NCI-H2171 treated with DMSO at 0.1 percent for 48 hours (cell line): ENCODE measurements at regions not wholly inside any gene's neighbourhood (a gene's known extent, or its start where the extent isn't known, plus 50 kb on each side); places are given as distances from the start of the nearest gene placed in this dataset.

Source experiments
- DNase-seq: peaks from one replicate; lab custom pipeline; 2025; lab: John Stamatoyannopoulos, UW

DNA sequence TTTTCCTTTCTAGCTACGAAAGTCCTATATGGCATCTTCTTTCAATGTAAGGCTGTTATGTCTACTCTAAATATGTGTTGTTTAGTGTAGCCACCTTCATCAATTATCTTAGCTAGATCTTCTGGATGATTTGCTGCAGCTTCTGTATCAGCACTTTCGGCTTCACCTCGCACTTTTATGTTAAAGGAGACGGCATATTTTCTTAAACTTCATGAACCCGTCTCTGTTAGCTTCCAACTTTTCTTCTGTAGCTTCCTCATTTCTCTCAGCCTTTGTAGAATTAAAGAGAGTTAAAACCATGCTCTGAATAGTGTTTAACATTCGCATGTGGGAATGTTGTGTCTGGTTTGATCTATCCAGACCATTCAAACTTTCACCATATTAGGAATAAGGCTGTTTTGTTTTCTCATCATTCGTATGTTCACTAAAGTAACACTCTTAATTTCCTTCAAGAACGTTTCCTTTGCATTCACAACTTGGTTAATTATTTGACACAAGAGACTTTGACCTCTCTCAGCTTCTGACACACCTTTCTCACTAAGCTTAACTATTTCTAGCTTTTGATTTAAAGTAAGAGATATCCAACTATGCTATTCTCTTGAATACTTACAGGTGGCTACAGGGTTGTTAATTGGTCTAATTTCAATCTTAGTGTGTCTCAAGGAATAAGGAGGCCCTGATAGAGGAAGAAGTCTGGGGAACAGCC is 476.8 kb downstream of the GABRG1 start:
- DNase-seq, result no peak

DNA sequence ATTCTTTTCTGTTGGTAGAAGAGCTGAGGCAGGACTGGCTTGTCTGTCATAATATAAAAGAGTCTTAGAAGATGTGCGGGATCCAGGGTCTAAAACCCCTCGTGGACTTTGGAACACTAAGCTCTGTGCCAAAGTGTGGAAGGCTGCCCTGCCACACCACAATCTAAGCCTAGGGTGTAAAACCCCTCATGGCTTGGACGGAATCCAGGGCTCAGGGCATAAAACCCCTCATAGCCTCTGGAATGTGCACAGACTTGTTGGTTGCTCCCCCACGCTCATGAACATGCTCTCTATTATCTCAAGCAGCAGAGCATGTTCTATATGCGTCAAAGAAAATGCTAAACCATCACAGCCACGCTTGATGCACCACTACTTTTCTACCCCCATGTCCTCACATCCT is 483.6 kb downstream of the GABRG1 start:
- no peak for DNase-seq

DNA sequence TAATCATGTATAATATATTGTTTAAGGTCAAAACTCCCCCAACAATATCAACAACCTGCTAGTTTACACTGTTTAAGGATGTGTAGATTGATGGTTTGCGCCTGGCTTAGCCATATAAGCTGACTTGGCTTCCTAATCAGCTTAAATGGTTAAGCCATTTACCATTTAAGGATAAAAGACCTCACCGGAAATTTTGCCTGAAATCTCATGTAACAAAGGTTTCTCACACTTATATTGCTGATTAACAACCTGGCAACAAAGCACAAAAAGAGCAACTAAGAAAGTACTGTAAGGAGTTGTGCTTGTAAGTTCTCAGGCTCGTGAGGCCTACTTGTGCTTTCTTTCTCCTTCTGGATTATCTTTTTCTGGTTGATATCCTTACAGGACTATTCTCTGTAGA is 485.2 kb downstream of the GABRG1 start:
- DNase-seq, result no peak

DNA sequence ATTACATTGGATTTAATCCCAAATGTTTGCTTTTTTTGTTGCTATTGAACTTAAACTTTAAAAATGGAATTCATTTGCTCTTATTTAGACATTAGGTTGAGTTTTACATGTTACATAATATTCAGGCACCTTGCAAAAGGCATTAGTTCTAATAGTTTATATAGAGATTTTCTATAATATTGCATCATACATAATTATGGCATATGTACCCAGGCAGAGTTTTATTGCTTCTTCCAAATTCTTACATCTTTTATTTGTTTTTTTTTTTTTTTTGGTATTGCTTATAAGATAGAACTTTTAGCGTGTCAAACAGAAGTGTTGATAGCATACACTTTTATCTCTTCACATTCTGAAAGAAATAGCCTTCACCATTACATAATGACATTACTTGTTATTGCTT is 487.7 kb downstream of the GABRG1 start:
- DNase-seq, result no peak

DNA sequence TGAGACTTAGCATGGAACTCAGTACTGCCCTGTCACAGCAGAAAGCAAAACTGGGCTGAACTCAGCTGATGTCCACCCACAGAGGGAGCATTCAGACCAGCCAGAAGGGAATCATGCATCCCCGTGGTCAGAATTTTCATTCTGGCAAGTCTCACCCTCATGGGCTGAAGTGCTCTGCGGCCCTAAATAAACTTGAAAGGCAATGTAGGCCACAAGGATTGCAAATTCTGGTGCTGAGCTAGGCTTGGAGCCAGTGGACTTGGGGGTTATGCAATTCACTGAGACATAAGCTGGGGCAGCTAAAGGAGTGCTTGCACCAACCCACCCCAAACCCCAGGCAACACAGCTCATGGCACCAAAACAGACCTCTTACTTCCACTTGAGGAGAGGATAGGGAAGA is 494.1 kb downstream of the GABRG1 start:
- no peak for DNase-seq

DNA sequence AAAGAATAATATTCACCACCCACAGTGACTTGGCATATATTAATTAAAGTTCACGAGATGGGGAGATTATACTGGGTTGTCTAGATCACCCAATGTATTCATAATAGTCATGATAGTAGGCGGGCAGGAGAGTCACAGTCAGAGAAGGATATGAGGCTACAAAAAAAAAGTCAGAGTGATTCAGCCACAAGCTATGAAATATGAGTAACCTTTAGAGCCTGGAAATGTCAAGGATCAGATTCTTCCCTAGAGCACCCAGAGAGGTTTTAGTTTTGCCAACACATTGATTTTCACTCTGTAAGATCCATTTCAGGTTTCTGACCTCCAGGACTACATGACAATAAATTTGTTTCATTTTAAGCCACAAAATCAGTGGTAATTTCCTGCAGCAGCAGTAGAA is 501.9 kb downstream of the GABRG1 start:
- DNase-seq, result no peak

DNA sequence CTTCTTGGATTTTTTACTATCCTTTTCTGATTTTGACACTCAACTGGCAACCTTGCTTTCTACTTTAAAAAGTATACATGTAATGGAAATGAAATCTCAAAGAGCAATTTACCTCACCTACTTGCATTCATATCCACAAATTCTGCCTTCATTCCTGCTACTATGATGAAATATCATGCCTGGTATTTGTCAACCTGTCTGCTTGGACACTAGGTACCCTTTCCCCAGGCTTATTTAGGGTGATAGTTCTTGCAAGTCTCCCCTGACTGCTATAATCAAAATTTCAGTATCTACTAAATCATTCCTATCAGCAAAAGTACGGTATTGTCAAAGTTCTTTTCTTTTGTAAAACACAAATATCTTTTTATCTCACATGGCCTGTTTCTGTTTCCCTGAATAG is 503.0 kb downstream of the GABRG1 start:
- no peak for DNase-seq

DNA sequence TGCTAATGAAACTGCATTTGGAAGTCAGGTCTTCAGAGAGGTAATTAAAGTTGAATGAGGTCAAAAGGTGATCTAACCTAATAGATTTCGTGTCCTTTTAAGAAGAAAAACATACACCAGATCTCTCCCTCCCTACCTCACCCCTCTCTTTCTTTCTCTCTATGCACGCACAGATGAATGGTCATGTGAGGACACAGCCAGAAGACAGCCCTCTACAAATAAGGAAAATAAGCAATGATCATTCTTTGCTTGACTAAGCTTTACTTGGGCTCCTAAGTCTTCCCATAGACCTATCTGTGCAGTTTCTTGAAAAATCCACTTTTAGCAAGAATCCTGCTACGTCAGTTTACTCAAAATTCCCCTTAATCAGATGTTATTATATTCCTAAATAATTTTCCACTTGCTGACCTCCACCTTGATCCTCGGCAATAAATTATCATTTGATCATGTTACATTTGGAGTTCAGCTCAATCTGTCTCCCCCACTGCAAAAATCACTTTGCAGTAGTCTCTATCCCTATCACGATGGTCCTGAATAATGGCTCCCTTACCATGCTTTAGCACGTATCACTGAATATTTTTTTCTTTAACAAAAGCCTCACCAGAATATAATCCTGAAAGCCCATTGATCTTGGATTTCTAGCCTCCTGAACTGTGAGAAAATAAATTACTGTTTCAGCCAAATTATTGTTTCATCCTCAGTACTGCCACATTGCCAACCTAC is 527.3 kb downstream of the GABRG1 start:
- no peak for DNase-seq

DNA sequence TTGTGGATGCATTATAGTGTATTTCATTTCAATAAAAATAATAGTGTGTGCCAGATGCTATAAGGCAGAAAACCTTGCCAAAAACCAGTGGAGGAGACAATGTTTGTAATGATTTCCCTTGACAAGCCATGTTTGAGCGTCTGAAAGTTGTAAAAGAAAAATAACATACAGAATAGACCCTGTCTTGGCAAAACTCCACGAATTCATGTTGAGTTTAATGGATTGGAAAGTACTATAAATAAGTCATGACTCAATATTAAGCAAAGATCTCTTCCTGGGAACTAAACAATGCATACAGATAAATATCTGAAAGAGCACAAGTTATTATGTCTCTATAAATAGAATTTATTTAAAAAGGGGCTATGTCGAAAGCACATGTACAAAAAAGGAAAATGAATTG is 543.5 kb downstream of the GABRG1 start:
- DNase-seq, result no peak

DNA sequence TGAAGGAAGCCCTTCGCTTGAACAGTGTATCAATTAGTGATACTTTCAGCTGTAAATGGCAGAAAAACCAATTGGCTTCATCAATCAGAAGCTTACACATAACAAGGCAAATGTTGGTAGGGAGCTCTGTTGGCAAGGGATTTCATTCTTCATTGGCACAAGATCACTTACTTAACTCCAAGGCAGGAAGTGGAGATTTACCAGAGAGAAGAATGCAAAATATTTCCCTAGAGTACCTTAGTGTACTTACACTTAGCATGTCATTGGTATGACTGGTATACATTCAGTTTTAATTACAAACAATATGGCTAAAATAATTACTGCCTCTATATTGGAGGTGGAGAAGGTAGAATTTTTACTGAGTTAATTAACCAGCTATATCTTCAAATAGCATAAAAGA is 545.0 kb downstream of the GABRG1 start:
- DNase-seq, result no peak

DNA sequence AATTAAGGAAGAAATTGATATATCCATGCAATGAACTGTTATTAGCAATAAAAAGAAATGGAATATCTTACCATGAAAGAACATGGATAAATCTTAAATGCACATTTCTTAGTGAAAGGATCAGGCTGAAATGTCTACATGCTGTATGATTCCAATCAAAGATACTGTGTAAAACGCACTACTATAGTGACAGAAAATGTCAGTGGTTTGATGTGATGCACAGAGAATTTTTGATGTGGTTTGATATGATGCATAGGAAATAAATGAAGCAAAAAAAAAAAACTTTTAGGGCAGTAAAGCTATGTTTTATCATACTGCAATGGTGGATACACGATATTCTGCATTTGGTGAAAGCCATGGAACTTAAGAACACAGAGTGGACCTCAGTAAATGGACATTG is 547.6 kb downstream of the GABRG1 start:
- DNase-seq, result no peak

DNA sequence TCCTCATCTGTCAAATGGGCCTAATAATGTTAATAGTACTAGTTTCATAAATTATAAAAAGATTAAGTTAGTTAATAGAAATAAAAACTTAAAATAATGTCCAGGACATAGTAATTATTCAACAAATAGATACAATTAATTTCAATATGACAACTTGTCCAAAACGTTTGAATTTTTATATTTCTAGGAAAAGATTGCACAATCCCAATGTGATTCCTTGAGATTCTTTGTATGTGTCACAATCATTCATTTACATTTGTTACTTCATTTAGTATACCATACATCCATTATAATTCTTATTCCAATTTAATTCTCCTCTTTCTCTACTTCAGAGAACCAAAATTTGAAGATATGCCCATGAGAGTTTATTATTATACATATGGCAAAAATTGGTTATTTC is 554.2 kb downstream of the GABRG1 start:
- DNase-seq, result no peak

DNA sequence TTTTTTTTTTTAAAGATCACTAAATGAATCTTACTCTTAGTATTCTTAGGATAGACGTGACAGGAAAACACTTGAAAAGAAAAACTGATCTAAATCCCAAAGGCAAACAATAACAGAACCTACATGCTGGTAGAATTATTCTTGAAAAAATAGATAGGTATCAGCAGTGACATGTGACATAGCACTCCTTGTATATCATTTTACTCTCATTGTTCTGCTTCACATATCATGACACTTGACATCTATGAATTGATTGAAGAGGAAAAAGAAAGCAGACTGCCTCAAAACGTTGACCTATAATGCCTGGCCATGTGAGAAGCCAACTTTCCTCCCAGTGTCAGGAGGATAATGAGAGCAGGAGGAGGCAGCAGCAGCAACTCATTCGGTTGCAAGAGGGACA is 555.2 kb downstream of the GABRG1 start:
- DNase-seq, result no peak

DNA sequence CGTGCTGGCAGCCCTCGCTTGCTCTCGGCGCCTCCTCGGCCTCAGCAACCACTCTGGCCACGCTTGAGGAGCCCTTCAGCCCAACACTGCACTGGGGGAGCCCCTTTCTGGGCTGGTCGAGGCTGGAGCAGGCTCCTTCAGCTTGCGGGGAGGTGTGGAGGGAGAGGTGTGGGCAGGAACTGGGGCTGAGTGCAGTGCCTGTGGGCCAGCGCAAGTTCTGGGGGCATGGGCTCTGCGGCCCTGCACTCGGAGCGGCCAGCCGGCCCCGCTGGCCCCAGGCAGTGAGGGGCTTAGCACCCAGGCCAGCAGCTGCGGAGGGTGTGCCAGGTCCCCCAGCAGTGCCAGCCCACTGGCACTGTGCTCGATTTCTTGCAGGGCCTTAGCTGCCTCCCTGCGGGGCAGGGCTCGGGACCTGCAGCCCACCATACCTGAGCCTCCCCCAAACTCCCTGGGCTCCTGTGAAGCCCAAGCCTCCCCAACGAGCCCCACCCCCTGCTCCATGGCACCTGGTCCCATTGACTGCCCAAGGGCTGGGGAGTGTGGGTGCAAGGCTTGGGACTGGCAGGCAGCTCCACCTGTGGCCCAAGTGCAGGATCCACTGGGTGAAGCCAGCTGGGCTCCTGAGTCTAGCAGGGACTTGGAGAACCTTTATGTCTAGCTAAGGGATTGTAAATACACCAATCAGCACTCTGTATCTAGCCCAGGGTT is 556.8 kb downstream of the GABRG1 start:
- DNase-seq, result no peak

DNA sequence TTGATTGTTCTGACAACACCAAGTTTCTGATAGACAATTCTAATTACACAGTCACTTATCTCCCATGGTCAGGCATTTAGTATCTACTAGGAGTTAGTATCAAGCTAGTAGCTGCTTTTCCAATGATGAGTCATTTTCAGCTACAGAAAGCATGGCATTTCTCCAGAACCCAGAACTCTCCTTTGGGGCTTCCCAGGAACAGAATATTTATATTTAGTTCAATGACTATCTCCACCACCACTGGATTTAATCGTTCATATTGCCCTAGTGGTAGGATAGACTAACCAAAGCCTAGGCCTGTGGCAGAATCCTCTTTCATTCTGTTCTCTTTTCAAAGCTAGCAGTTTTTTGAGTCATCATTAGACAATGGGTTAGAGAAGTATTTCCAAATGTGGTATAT is 569.4 kb downstream of the GABRG1 start:
- DNase-seq, result no peak

DNA sequence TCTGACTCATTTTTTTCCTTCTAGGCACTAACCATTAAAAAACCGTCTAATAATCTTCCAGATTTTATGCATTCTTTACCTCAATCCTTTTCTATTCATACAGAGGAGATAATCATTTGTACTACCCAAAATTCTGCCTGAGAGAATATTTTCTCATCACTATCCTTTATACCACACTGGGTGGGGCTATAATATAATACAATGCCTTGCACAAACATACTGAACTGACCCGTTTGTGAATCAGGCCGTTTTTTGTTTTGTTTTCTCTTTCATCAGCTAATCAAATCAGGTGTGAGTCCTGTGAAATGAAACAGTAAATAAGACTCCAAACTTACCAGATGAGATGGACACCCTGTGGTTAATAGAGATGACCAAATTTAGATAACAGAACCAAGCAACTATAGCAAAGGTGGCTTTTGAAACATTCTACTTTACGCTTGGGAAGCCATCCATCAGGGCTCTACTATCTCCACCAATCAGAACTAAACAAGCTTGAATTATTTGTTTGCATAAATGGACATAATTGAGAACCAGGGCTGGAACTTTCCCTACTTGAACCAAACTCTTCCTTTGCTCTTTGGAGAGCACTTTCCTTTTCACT is 573.0 kb downstream of the GABRG1 start:
- DNase-seq, result no peak

DNA sequence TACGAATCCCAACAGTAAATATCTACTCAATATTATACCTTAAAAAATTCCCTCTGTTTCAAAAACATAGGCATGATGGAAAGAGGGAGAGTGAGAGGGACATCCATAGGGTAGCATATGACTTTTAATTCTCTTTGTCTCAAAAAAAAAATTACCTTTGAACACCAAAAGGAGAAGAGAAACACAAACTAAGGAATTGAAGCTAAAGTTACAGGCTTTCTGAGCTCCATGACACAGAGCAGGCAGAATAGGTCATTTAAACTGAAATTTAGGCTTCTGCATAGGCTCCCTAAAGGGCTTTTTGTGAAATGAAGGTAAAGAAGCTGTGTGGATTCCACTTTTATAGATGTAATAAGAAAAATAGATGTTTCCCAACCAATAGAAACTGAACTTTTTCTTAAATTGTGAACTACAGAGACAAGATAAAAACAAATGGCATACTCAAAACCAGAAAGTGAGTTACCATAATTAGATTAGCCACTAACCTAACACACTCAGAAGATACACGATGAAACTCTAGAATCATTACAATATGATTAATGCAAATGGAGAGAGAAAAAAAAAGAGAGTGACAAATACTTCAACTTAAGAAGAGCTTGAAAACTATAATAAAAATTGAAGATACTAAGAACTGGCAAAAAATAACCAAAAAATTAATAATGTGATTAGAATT is 584.6 kb downstream of the GABRG1 start:
- DNase-seq, result no peak

DNA sequence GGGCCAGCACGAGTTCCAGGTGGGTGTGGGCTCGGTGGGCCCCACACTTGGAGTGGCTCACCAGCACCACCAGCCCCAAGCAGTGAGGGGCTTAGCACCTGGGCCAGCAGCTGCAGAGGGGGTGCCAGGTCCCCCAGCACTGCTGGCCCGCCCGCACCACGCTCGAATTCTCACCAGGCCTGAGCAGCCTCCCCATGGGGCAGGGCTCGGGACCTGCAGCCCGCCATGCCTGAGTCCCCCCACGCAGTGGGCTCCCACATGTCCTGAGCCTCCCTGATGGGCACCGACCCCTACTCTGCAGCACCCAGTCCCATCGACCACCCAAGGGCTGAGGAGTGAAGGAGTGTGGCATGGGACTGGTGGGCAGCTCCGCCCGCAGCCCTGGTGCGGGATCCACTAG is 593.4 kb downstream of the GABRG1 start:
- DNase-seq, result no peak

DNA sequence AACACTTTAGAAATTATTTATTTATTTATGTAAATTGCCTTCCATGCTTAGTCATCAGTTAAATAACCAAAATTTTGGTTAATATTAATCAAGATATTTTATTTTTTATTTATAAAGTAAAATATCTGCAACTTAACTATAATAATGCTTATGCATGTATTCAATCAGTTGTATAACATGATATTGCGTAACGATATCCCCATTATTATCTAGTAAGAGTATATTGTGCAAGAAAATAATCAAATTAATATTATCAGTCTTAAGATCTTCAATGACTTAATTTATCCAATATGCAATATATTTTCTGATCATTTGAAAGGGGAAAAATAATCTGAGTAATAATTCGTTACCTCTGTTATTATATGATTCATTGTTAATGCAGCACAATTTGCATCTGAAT is 596.7 kb downstream of the GABRG1 start:
- no peak for DNase-seq

DNA sequence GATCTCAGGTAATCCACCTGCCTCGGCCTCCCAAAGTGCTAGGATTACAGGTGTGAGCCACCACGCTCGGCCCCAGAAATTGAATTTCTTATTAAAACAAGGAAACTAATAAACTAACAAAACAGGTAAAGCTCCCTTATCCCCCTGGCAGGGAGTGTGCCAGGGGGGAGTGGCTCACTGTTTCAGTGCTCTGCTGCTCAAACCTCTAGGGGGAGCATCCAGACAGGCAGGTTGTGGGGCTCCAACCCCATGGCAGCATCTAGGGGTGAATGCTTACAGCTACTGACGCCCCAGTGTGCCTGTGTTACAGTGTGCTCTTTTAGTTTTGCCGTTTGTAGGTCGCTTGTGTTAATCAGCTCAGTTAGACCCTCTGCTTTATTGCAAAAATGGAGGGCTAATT is 605.0 kb downstream of the GABRG1 start:
- no peak for DNase-seq

DNA sequence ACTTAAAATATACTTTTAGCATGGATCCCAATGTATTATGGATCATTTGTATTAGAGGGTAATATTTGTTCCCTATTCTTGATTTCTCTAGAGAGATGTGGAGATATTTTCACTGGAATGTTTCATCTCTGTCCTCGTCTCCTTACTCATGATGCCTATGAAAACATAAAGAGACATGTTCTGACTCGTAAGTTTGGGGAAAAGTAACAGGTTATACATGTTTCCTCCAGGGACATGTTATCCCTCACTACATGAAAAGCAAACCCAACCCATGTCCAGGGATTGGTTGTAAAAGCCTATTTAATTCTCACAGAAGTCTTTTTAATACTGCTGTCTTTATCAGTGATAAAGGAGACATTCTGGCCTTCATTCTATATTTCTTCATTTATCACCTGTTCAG is 621.4 kb downstream of the GABRG1 start:
- DNase-seq, result no peak

DNA sequence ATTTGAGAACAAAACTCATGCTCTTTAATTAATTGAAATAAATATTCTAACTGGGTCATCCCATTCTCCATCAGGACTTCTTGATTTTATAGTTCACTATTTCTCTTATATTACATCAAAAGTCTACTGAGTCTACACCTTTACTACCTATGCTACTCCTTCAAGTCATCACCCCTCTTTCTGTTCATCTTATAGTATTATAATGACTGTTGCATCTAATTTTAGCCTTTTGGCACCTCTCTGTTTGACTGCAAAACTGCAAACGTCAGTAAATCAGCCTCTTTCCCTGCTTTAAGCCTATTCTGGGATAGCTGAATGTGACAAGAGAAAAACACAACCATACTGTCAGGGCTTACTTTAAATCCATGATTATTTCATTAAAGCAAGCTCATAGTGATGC is 639.1 kb downstream of the GABRG1 start:
- DNase-seq, result no peak
